Left colon (tissue), 2 donors: ENCODE measurements at regions not wholly inside any gene's neighbourhood (a gene's known extent, or its start where the extent isn't known, plus 50 kb on each side); places are given as distances from the start of the nearest gene placed in this dataset.

ENCODE experiments used
- ATAC-seq: fragments of 200-7000 bp; cut with Tn5 transposase; one replicate; pipeline ENCODE4 v1.9.1; 2020; ENCODE audit warnings: mild to moderate bottlenecking, moderate library complexity
- DNase-seq, 2 donors: peaks; one replicate each; pipeline ENCODE4 v3.0.0-alpha.2; 2020
- intact Hi-C, 2 donors: fragments of 100-400 bp; cut with DNase I in 1 of 2; cut with micrococcal nuclease in 1 of 2; formaldehyde crosslinking; loops; one replicate each; pipeline versions ENCODE4 v1.11.2 to v1.14.0; 2022; cut with DNase I, micrococcal nuclease
- donor health status: DM: no; HTN: no; CAD: no.
- donor health status: DM: yes; HTN: yes; CAD: no.

DNA sequence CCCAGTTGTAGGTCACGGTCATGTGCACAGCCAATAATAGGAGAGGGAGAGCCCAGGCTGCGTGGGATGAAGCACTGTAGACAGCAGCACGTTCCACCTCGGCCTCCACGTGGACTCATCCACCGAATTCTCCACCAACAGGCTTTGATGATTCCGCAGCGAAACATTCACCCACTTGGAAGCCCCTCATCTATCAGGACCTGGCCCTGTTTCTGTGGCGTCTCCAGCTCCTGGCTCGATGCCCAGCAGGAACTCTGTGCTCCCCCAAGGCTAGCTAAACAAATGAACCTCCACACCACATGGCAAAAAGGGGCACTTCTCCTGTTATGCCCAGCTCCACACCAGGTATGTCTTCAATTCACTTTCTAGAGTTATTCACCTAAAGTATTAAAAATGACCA is 237.9 kb upstream of the PDE10A start:
- ATAC-seq (no peak), DNase-seq (no peak)
- intact Hi-C loops: no loop called here

GRCh38 chr6:165899611-165900010 is 236.6 kb upstream of the PDE10A start:
- ATAC-seq (no peak), DNase-seq (no peak)
- intact Hi-C loops: no loop called here

GRCh38 chr6:165895421-165896165 is 232.6 kb upstream of the PDE10A start:
- no peak for DNase-seq
- intact Hi-C loops: no loop called here
- ATAC-seq: no peak

DNA sequence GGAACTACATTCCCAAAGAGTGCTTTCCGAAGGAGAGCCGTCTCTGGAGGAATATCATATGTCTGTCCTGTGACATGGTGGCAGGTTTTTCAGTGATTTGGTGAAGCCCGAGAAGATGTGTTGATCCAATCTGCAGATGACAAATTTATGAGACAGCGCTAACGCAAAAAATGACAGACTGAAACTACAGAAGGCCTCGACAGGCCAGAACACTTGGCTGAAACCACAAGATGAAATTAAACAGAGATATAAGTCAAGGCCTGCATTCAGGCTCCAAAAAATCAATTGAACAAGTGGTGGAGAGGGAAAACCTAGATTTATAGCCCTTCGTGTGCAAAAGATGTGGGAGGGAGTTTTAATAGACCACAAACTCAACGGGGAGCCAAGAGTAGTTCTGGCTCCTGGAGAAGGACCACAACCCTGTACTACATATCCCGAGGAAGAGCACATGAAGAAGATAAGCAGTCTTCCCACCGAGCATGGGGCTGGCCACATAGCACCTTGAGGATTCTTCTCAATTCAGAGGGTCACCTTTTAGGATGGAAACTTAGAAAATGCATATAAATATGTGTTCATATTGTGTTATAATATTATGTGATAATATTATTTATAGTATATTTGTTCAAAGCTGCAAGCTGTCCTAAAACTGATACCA is 231.3 kb upstream of the PDE10A start:
- DNase-seq (no peak), ATAC-seq (no peak)
- intact Hi-C loops: no loop called here

GRCh38 chr6:165893431-165893830 is 230.4 kb upstream of the PDE10A start:
- intact Hi-C loops: no loop called here
- DNase-seq (no peak), ATAC-seq (no peak)

- DNase-seq (no peak), ATAC-seq (no peak)
- intact Hi-C loops: no loop called here
Observed at GRCh38 chr6:165891320-165891719, 228.3 kb upstream of the PDE10A start.

DNA sequence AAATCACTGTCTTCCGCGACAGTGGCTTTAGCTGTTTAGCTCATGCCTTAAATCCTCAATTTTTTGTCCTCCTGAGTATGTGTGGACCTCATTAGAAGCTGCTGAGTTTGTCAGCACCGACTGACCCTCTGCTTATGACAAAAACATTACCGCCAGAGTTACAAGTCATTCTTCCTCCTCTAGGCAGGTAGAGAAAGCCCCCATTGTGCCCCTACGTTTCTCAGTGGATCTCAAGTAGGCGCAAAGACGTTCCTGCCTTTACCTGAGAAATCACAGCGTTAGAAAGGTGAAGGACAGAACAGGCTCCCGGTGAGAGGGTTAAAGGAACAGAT is 227.3 kb upstream of the PDE10A start:
- no peak for ATAC-seq
- DNase-seq: no peak
- intact Hi-C loops: no loop called here

DNA sequence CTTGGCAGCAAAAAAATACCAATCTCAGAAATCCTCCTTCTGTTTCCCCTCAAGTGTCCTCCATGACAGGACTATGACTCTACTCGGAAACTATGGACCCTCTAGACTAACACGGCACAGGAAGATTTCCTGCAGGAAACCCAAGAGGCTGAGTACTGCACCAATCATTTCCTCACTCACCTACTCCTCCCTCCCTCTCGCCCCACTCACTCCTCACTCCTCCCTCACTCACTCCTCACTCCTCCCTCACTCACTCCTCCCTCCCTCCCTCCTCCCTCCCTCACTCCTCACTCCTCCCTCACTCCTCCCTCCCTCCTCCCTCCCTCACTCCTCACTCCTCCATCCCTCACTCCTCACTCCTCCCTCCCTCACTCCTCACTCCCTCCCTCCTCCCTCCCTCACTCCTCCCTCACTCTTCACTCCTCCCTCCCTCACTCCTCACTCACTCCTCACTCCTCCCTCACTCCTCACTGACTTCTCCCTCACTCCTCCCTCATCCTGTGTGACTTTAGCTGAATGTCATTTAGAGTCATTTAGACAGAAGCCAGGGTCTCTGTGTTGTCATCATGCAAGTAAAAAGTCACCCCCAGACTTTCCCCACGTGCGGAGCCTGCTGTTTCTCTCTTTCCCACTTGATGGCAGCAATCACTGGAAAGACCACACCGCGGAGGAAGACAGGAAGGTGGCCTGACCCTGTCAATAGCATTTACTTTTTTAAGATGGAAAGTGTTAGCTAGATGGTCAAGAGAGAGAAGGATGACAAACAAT is 226.8 kb upstream of the PDE10A start:
- no peak for DNase-seq
- no peak for ATAC-seq
- intact Hi-C loops: loop anchor here (5.0 to 10.0 kb wide), 2 partner anchors 115 to 212 kb away; no protein-coding TSS in a partner anchor

DNA sequence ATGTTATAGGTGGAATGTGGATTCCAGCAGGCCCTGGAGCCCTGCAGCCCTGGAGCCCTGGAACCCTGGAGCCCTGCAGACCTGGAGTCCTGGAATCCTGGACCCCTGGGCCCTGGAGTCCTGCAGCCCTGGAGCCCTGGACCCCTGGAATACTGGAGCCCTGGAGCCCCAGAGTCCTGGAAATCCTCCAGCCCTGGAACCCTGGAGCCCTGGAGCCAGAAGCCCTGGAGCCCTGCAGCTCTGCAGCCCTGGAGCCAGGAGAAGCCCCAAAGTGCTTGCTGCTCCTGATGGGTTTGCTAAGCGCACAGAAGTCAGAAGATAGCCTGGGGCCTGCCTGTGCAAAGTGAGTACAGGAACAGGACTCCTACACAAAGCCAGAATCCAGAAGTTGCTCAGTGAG is 223.1 kb upstream of the PDE10A start:
- DNase-seq (no peak), ATAC-seq (no peak)
- intact Hi-C loops: loop anchor here (5.0 to 10.0 kb wide), 2 partner anchors 119 to 216 kb away; no protein-coding TSS in a partner anchor

- DNase-seq: peak; percentile 53 to 88
- intact Hi-C loops: loop anchor here (2.0 to 10.0 kb wide), 3 partner anchors 120 to 222 kb away; no protein-coding TSS in a partner anchor
Observed at GRCh38 chr6:165884813-165885765, 222.0 kb upstream of the PDE10A start.

DNA sequence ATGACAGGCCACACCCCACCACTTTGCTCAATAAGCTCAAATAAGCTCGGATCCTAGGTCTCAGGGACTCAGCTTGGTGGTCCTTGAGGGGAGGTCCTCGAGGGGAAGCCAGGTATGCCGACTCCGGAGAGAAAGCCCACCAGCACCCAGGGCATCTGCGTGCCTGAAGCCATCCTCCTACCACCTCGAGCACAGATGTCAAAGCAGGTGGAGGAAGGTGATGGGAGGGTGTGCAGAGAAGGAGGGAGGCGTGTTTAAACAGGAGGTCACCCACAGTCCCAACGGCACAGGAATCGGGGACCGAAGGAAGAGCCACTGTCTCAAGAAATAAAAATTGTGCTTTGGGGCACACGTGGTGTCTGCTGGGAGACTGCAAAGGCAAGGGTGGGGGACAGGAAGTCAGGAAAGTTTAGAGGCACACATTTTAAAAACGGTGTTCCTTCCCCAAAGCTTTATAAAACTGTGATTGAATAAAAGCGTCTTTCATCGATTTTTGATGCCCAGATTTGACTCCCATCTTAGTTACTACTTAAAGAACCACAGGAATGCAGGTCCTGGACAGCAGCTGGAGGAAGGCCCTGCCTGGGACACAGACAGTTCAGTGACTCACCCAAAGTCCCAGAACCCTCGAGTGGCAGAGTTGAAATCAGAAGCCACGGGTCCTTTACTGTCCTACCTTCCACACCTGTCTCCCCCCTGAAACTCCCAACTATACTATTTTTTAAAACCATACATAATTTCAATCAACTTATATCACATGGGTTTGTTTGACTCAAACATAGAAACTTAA is 221.0 kb upstream of the PDE10A start:
- ATAC-seq (no peak), DNase-seq (no peak)
- intact Hi-C loops: loop anchor here in 1 of 2 donors (2.0 to 10.0 kb wide), 2 partner anchors 121 to 223 kb away; no protein-coding TSS in a partner anchor

More at GRCh38 chr6:165884813-165885765, 222.0 kb upstream of the PDE10A start:
- peak; percentile 87 for ATAC-seq

- ATAC-seq: no peak
- intact Hi-C loops: loop anchor here in 1 of 2 donors (10.0 kb wide), 1 partner anchor 123 kb away; no protein-coding TSS in a partner anchor
- no peak for DNase-seq
Observed at GRCh38 chr6:165881806-165882205, 218.8 kb upstream of the PDE10A start.

DNA sequence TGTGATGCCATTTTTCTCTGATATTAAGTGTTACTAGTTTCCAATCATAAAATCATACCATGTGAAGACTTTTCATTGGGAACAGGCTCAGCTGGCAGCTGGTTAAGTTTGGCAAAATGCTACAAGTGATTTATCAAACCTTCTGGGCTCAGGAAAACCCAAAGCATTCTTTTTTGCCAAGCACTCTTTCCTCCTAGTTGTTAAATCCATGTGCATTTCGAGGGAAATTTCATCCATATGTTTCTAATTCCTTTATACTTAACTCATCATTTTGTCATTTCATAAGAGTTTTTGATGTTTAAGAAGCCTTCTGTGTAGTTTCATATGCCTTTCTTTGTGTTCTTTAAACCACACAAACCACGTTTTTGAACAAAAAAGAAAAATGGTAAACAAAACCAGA is 217.6 kb upstream of the PDE10A start:
- ATAC-seq: no peak
- DNase-seq: no peak
- intact Hi-C loops: loop anchor here in 1 of 2 donors (10.0 kb wide), 1 partner anchor 124 kb away; no protein-coding TSS in a partner anchor

DNA sequence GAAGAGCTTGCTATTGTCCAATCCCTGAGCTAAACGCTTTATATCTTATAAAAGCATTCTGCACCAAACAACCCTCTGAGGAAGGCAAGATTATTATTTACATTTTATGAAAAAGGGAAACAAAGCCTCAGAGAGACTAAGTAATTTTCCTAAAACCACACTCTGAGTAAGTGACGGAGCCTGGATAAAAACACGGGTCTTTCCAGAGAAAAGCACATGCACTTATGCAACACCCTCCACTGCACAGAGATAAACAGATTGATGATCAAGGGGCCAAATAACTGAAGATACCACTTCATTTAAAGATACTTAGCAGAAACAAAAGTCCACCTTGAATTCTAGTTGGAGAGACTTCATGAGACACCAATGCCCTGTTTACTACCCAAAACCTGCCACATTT is 214.7 kb upstream of the PDE10A start:
- no peak for ATAC-seq
- no peak for DNase-seq
- intact Hi-C loops: no loop called here

GRCh38 chr6:165877192-165877591 is 214.2 kb upstream of the PDE10A start:
- intact Hi-C loops: no loop called here
- DNase-seq (no peak), ATAC-seq (no peak)

DNA sequence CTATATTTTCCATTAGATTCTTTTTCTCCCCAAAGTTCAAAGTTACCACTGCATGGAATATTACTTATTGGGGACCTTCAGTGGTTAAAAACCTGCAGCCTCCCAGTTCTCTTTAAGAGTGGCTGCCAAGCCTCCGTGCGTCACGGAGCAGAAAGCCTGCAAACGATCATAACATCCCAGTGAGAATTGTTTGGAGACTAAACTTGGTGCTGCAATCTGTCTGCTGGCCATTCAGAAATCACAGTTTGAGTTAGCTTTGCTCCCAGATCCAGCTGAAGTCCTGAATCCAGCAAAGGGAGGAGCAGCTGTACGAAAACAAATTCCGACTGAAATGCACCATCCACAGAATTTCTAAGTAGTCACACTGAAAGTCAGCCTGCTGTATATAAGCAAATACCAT is 213.5 kb upstream of the PDE10A start:
- intact Hi-C loops: no loop called here
- peak; percentile 21 to 63 for DNase-seq
- no peak for ATAC-seq

DNA sequence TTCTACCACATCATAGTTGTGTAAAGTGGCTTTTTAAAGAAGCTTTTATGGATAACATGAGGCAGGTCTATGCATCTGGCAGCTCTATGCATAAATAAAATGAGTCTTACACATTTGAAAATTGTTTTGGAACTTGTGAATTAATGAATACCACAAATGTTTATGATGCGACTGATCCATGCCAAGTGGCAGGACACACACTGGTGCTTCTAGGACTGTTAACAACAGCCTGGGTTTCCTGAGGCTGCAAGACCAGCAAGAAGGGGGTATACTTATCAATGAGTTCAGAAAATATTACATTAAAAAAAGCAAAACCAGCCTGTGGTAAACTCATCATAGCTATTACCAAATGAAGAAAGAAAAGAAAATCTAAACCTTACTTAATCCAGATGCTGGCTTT is 212.9 kb upstream of the PDE10A start:
- intact Hi-C loops: no loop called here
- ATAC-seq (no peak), DNase-seq (no peak)

DNA sequence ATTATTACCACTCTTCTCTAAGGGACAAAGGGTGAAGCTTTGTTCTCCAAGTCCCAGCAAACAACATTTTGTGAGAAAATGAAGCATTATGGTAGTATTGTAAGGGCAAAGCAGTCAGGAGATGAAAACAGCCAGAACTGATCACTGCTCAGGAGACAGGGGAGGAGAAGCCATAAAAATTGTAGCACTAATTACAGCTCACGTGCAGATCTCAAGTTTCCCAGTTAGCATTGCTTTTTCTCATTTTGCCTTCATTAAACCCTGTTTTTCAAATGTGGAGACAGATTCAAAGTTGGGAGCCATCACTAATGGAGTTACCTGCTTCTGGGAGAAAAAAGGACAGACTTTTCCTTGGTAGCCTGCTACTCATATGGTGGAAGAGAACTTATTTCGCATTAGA is 210.9 kb upstream of the PDE10A start:
- intact Hi-C loops: no loop called here
- DNase-seq (no peak), ATAC-seq (no peak)
